ENCODE measurements at regions not wholly inside any gene's neighbourhood (a gene's known extent, or its start where the extent isn't known, plus 50 kb on each side); places are given as distances from the start of the nearest gene placed in this dataset.

- ChIA-PET POLR2A (no interaction called here), SMC1A (ENCODE audit: uncharacterized antibody, unreplicated experiment) (interaction anchor here (0.6 to 1.0 kb wide), 2 partner anchors 9 to 376 kb away, joined by 3 read pairs; no protein-coding TSS in a partner anchor), RAD21 (ENCODE audit: unreplicated experiment) (no interaction called here), CTCF (no interaction called here)
- ATAC-seq (no peak), DNase-seq (ENCODE audit: low read depth, low spot score) (no peak), FAIRE-seq (no peak)
- no peak overlapping the region for H3K27ac ChIP-seq (ENCODE audit: control insufficient read depth, insufficient read depth)
- no peaks in the 10 kb centered on the region for H3K27me3 ChIP-seq (replicated peaks in 1 of 2; ENCODE audit: control insufficient read depth in 2 of 2, insufficient read depth in 2 of 2, low read length in 1 of 2)
- no peak overlapping the region for H3K9ac ChIP-seq (ENCODE audit: control insufficient read depth, insufficient read depth, low read length)
- no peak overlapping the region for H2AFZ ChIP-seq (ENCODE audit: control insufficient read depth, low read depth, low read length)
- TF ChIP-seq KLF5 (IDR thresholded peaks at IDR 0.05; ENCODE audit: partially characterized antibody): no peak
- no peak for TF ChIP-seq BRCA1 (IDR thresholded peaks at IDR 0.05; ENCODE audit: low read depth, low read length)
- no peak for TF ChIP-seq SUZ12 (IDR thresholded peaks at IDR 0.05; ENCODE audit: unreplicated experiment)
- no peak for TF ChIP-seq BMI1 (IDR thresholded peaks at IDR 0.05; ENCODE audit: borderline replicate concordance)
- no peak for TF ChIP-seq CBX3 (IDR thresholded peaks at IDR 0.05; ENCODE audit: borderline replicate concordance, low read depth)
- no peak for TF ChIP-seq EGR1 (IDR thresholded peaks at IDR 0.05; ENCODE audit: borderline replicate concordance in 1 of 2, low read depth in 2 of 2, low read length in 2 of 2)
- no peak for TF ChIP-seq RCOR1 (conservative IDR thresholded peaks at IDR 0.05; ENCODE audit: low read depth, low read length)
- TF ChIP-seq, protein P1, sequence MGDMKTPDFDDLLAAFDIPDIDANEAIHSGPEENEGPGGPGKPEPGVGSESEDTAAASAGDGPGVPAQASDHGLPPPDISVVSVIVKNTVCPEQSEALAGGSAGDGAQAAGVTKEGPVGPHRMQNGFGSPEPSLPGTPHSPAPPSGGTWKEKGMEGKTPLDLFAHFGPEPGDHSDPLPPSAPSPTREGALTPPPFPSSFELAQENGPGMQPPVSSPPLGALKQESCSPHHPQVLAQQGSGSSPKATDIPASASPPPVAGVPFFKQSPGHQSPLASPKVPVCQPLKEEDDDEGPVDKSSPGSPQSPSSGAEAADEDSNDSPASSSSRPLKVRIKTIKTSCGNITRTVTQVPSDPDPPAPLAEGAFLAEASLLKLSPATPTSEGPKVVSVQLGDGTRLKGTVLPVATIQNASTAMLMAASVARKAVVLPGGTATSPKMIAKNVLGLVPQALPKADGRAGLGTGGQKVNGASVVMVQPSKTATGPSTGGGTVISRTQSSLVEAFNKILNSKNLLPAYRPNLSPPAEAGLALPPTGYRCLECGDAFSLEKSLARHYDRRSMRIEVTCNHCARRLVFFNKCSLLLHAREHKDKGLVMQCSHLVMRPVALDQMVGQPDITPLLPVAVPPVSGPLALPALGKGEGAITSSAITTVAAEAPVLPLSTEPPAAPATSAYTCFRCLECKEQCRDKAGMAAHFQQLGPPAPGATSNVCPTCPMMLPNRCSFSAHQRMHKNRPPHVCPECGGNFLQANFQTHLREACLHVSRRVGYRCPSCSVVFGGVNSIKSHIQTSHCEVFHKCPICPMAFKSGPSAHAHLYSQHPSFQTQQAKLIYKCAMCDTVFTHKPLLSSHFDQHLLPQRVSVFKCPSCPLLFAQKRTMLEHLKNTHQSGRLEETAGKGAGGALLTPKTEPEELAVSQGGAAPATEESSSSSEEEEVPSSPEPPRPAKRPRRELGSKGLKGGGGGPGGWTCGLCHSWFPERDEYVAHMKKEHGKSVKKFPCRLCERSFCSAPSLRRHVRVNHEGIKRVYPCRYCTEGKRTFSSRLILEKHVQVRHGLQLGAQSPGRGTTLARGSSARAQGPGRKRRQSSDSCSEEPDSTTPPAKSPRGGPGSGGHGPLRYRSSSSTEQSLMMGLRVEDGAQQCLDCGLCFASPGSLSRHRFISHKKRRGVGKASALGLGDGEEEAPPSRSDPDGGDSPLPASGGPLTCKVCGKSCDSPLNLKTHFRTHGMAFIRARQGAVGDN (IDR thresholded peaks at IDR 0.05): no peak
- TF ChIP-seq, protein P2, sequence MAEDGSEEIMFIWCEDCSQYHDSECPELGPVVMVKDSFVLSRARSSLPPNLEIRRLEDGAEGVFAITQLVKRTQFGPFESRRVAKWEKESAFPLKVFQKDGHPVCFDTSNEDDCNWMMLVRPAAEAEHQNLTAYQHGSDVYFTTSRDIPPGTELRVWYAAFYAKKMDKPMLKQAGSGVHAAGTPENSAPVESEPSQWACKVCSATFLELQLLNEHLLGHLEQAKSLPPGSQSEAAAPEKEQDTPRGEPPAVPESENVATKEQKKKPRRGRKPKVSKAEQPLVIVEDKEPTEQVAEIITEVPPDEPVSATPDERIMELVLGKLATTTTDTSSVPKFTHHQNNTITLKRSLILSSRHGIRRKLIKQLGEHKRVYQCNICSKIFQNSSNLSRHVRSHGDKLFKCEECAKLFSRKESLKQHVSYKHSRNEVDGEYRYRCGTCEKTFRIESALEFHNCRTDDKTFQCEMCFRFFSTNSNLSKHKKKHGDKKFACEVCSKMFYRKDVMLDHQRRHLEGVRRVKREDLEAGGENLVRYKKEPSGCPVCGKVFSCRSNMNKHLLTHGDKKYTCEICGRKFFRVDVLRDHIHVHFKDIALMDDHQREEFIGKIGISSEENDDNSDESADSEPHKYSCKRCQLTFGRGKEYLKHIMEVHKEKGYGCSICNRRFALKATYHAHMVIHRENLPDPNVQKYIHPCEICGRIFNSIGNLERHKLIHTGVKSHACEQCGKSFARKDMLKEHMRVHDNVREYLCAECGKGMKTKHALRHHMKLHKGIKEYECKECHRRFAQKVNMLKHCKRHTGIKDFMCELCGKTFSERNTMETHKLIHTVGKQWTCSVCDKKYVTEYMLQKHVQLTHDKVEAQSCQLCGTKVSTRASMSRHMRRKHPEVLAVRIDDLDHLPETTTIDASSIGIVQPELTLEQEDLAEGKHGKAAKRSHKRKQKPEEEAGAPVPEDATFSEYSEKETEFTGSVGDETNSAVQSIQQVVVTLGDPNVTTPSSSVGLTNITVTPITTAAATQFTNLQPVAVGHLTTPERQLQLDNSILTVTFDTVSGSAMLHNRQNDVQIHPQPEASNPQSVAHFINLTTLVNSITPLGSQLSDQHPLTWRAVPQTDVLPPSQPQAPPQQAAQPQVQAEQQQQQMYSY (CRISPR knock-in tag; IDR thresholded peaks at IDR 0.05): no peak
- no peak for TF ChIP-seq NFXL1 (IDR thresholded peaks at IDR 0.05; ENCODE audit: borderline replicate concordance)
- no peak for TF ChIP-seq FOXK2 (IDR thresholded peaks at IDR 0.05)
- TF ChIP-seq ZSCAN29 (IDR thresholded peaks at IDR 0.05): no peak
- WGBS (ENCODE audit: insufficient coverage, insufficient replicate concordance, low lambda C conversion rate, missing lambda C conversion rate): 0% methylated on average over 1 of the region's 1 CpG
- intact Hi-C loops (cut with micrococcal nuclease; ENCODE audit: unreplicated experiment) (no loop called here), in situ Hi-C loops (cut with MboI) (loop anchor here (10.0 kb wide), 1 partner anchor 57 kb away; no protein-coding TSS in a partner anchor)
- no TSS peak for BruUV-seq (replicated peaks)
- no peaks in the 10 kb centered on the region for H3K36me3 ChIP-seq (ENCODE audit: control insufficient read depth in 2 of 2, insufficient read depth in 2 of 2, low read length in 1 of 2)
- H4K20me1 ChIP-seq (ENCODE audit: control insufficient read depth, insufficient read depth): no peaks in the 10 kb centered on the region
- no peaks in the 10 kb centered on the region for H3K79me2 ChIP-seq (ENCODE audit: control insufficient read depth, insufficient read depth, low read length)
- no peaks in the 10 kb centered on the region for H3K4me1 ChIP-seq (ENCODE audit: control insufficient read depth, insufficient read depth, low read length)
- no peaks in the 10 kb centered on the region for H3K9me3 ChIP-seq (replicated peaks; ENCODE audit: control insufficient read depth, insufficient read depth, low read length)
- H3K4me2 ChIP-seq (ENCODE audit: control insufficient read depth, insufficient read depth): no peak overlapping the region
- H3K4me3 ChIP-seq: no peak overlapping the region
Observed at GRCh38 chr6:82521369-82521768, 157.8 kb downstream of the TPBG start.
